HG03159 (cell line): ENCODE measurements at regions not wholly inside any gene's neighbourhood (a gene's known extent, or its start where the extent isn't known, plus 50 kb on each side); places are given as distances from the start of the nearest gene placed in this dataset.

Experiments used
- ATAC-seq: cut with Tn5 transposase; IDR thresholded peaks from one replicate; pipeline ENCODE4 v1.9.1; 2021; ENCODE audit warnings: mild to moderate bottlenecking, moderate library complexity; ENCODE audit not compliant: unreplicated experiment

DNA sequence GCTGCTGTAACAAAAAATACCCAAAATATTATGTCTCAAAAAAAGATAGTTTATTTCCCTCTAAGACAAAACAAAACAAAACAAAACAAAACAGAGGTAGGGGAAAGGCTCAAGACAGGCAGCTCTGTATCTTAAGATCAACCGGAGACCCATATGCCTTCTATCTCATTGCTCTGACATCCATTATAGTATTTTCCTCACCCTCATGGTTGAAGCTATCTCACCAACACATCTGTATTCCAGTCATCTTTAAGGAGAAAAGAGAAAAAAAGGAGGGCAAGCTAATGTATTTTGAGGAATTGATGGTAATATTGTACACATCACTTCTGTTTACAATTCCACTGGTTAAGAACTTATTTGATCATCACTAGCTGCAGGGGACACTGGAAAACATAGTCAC lies 239.7 kb downstream of the ICOS start:
- ATAC-seq, result no peak

DNA sequence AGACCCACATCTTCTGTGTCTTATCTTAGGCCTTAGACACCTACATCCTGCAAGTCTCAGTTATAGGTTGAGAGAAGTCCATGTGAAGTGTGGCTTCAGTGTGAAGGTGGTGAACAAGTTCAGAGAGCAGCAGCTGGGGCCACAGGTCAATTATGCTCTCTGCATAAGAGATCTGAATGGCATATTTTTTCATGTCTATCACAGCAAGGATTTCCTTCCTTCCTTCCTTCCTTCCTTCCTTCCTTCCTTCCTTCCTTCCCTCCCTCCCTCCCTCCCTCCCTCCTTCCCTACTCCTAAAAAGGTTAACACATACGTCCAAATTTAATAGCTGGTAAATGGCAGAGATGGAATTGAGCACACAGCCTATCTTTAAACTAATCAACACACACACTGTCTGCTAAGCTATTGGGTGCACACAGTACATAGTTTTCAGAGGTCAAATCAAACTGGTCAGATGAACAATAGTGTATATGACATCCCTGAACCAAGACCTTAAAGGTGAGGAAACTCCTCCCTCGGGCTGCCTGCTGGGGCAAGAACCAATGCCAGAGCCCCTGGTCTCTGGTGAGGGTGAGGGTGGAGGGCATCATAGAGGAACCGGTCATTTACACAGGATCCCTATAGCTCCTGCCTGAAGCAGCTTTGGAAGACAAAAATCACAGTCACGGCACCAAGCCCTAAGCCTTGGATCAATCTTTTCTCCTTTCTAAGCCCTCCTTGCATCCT lies 240.9 kb downstream of the ICOS start:
- peak; percentile 18 for ATAC-seq

DNA sequence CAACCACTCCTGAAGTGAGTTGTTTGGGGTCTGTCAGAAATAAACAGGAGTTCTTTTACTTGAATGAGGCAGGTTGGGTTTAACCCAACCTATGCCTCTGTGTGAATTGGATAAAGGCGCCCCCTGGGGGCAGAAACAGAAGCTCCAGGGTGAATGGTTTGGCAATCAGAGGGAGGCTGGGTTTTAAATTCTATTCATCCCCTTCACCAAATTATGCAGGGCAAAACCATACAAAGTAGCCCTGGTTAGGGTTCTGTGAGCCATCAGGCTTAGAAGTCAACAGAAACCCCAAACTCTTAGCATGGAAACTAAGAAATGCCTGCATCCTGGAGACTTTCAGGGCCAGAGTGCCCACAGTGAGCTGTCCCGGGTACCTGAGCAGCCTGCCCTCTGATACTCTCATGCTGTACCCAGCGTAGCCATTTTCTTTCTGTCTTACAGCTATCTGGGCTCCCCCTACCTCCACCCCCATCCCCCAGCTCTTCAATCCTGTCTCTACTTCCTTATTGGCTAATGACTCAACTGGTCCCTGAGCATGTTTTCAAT lies 241.5 kb downstream of the ICOS start:
- peak; percentile 79 for ATAC-seq

DNA sequence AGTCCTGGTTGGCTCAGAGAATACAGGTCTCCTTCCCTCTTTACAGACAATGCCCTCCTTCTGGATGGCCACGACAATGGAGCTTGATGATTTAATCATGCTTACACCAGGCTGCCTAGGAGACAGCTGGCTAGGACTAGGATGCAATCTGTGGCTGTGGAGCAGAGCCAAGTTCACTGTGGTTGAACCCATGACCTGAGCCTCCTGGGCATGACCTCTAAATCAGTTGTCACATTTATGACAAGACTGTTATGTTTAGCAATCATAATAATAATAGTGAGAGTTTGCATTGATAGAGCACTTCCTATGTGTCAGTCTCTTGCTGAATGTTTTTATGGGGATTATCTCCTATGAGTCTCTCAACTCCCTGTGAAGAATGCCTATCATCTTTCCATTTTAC lies 244.1 kb downstream of the ICOS start:
- ATAC-seq, result no peak

DNA sequence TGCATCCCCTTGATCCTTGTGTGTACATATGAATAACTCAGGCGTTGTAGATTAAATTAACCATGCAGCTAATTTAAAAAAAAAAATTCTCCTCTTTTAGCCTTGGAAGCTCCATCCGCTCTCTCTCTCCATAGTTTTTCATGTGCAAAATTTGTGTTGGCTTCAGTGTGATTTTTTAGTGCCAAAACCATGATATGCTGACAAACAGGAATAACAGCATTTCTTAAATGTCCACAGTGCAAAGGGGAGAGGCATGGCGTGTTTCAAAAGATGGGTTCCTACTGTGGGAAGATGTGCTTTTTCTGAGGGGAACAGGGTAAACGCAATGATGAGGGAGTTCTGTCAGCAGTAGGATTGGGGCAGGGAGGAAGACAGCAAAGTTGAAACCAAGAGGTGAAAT lies 247.0 kb downstream of the ICOS start:
- no peak for ATAC-seq

DNA sequence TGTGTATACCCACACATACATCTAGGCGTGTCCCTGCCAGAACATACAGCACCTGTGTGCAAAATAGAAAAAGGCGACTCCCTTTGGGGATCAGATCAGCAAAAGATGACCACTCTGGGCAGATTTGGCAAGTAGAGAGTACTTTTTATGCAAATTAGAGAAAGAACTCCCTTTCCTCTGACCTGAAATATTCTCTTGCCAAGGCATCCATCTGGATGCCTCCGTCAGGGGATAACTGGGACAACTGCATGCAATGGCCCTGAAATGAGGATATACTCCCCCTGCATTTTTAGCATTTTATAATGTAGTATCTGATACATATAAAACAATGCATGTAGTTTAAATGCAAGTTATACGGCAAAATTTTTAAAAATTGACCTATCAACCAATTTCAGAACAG lies 247.7 kb downstream of the ICOS start:
- ATAC-seq, result no peak

DNA sequence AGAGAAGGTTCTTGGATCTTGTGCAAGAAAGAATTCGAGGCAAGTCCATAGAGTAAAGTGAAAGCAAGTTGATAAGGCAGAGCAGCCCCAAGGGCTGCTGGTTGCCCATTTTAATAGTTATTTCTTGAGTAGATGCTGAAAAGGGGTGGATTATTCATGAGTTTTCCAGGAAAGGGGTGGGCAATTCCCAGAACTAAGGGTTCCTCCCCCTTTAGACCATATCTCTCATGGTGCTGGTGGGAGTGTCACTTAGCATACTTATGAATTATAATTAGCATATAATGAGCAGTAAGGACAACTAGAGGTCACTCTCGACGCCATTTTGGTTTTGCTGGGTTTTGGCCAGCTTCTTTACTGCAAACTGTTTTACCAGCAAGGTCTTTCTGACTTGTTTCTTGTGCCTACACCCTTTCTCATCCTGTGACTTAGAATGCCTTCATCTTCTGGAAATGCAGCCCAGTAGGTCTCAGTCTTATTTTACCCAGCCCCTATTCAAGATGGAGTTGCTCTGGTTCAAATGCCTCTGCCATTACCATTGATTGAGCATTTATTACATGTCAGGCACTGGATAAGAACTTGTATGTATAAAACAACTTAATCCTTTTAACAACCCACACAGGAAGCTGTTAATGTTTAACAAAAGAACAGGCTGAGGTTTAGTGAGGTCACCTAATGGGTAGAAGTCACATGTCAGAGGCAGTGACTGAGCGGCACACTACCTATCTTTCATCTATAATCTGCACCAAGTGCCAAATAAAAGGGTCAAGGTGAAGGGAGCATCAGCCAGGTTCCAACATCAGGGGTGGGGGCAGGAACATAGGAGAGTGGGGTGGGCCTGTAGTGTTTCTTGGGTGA lies 250.9 kb downstream of the ICOS start:
- no peak for ATAC-seq

DNA sequence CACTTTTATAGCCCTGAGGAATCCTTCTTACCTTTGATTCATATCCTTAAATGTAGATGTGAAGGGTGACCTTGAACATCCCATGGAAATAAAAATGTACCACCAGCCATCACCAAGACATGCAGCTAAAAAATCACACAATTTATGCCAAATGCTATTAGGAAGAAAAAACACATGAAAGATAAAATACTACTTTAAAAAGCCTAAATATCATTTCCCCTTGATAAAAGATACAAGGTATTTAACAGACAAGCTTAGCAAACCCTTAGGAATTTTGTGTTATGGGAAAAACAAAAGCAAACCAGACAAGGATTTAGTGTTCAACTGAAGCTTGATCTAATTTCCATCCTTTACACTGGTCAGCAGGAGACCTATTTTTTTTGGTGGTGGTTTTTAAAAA lies 255.0 kb downstream of the ICOS start:
- no peak for ATAC-seq

DNA sequence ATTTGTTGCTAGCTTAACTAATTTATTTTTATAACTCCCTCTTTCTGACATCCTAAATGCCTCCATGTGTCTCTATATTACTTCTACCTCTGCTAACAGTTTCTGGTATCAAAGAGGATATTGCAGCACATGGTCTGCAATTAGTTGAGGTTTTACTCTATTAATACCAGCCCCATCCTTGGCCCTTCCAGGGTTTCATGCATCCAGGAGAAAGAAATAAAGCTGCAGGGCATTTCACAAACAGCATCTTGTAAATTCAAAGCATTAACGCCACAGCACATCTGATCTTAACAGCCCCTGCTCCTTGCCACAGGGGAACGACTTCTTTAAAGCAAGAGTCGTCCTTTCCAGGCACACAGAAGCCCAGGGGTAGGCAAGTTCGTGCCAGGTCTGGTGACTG lies 258.9 kb downstream of the ICOS start:
- no peak for ATAC-seq

DNA sequence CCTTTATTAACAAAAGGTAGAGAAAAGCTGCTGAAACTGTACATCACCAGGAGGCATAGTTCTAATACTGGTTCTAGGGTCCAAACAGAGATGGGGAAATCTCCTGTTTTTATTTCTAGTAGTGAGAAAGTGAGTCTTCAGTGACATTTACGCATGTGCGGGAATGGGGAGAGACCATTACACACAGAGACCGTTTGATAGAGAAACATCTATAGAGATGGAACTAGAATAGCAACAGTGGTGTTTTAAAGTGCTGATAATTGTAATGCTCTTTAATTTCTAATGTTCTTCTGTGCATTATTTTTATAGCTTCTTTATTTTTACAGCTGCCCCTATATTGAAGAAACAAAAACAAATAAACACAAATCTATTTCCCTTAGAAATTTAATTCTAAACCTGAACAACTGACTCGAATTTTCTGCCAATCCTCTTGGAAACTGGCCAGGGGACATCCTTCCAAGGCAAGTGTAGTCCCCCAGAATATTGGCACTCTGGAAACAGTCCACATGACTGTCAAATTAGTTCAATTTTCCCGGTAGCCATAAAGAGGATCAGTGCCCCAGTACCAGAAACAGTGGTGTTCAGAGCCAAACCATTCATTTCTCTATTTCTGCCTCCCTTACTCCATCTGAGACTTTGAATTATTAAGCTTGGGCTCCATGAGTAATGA lies 260.9 kb downstream of the ICOS start:
- ATAC-seq, result no peak

DNA sequence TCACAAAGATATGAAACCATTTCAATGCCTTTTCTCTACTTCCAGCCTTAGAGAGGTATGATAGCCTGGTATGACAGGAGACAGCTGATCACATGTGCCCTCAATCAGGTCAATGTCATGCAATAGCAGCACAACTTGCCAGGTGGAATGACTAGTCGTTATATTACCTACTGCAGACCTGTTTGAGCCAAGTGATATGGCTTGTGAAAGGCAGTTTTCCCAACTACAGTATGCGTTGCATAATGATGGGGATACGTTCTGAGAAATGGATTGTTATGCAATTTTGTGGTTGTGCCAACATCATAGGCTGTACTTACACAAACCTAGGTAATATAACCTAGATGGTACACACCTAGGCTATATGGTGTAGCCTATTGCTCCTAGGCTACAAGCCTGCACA lies 262.8 kb downstream of the ICOS start:
- ATAC-seq, result no peak

DNA sequence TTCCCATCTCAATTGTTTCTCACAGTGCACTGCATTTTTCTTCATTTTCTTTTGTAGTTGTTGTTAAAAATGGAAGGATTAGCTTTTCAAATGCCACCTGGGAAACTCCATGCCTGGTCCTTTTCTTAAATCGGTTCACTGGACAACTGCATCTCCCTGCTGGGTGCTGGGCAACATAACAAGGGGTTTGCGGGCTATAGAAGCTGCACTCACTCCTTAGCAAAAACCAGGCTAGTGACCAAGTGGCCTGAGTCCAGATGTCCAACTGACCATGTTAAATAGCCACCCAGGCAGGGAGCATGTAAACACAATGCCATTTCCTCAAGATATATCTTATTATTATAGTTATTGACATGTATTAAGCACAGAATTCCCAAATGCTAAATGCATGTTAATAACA lies 264.9 kb downstream of the ICOS start:
- ATAC-seq, result no peak

DNA sequence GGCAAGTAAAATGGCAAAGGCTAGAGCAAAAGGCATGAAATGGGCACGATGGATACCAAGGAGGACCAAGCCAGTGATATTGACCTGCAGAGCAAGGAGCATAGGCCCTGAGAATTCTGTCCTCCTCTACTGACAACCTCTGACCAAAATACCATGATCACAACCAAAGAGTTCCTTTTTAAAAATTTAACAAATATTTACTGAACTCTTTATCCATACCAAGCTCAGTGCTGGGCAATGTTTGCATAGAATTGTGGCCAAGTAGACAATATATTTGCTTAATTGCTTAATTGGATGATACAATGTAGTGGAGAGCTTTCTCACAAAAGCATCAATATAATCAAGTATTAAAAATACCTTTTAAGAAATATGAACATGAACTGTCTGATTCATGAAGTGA lies 265.7 kb downstream of the ICOS start:
- no peak for ATAC-seq

DNA sequence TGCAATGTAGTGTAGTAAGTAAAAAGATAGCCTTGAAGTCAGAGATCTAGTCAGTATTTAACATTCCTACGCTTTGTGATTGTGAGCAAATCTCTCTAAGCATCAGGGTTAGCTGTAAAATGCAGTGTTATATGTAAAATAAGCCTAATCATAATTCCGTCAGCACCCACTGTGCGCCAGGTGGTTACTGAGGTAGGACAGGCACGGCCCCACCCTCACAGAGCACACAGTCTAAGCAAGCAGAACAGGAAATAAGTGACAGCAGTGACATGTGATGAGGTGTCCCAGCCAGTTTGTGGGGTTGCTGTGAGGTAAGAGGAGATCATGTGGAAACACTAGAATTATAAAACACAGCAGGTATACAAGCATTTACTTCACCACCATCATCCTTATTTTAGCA lies 267.1 kb downstream of the ICOS start:
- no peak for ATAC-seq

DNA sequence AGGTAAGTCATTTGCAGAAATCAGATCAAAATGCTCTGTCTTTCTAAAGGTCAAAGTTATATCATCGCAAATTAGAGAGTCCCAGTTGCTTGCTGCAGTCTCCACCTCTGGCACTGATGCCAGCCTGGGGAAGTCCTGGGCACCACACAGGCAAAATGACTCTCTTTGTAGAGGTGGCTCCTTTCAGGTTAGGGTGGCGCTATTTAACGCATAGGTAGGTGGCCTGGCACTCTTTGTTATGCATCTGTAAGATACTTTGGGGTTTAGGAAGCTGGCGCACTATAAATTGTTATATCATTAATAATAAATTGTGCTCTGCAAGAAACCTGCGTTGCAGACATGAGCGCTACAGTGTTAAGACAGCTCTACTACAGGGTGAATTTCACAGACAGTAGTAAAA lies 268.5 kb downstream of the ICOS start:
- no peak for ATAC-seq

DNA sequence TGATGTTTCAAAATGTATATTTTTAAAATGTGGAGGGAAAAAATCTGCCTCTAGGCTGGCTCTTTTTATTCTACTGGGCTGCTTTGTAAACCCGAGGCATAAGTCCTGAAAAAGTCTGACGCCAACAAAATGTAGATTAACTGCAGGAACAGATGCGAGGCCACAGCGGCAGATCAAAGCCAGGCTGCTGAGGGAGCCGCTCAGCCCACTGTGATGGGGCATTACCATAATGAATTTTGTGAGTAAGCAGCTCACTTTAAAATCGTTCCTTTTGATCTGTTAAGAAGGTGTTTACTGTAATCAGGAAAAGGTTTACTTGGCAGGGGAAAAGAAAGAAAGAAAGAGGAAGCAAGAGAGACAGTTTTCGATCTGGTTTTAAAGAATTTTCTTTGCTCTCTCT lies 269.0 kb downstream of the ICOS start:
- no peak for ATAC-seq

DNA sequence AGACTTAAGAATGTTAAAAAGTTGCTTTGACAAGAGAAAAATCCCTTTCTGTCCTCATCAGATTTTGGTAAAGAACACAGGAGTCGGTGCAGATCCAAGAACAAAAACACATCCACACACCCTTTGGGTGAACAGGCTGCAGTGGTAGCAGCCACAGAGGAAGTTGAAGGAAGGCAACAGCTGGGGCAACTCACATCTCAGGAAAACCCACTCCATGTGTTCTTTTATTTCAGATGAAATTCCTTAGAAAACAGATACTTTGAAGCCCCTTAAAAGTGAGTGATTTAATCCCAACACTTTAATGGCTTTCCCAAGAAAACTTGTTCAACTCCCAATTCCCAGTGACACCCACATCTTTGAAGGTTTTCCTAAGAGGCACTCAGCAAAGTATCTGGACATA lies 271.3 kb downstream of the ICOS start:
- ATAC-seq, result no peak

DNA sequence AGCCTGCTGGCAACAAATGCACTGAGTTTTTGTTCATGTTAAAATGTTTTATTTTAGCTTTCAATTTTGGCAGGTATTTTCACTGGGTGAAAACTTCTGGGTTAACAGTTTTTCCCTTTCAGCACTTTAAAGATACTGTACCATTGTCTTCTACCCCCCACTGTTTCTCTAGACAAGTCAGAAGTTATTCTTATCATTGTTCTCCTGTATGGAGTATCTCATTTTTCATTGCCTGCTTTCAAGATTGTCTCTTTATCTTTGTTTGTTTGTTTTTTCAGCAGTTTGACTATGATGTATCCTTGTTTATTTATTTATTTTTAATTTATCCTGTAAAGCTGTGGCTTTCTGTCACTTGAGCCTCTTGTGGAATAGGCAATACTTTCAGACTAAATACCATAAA lies 277.0 kb downstream of the ICOS start:
- ATAC-seq, result no peak

DNA sequence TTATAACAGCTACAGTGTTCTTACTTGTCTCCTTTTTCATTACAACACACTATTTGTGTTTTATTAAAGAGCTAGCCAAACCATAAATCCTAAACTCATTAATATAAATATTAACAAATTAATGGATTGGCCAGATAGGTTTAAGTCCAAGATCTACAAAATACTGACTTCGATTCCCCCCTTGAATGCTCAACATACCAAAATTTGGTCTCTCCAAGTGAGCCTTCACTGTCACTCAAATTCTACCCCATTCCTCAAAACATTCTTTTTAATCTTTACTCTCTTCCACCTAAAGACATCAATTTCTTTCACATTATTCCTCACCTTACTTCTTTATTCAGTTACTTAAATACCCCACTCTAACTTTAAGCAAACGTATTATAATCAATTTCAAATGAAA lies 281.5 kb downstream of the ICOS start:
- no peak for ATAC-seq

DNA sequence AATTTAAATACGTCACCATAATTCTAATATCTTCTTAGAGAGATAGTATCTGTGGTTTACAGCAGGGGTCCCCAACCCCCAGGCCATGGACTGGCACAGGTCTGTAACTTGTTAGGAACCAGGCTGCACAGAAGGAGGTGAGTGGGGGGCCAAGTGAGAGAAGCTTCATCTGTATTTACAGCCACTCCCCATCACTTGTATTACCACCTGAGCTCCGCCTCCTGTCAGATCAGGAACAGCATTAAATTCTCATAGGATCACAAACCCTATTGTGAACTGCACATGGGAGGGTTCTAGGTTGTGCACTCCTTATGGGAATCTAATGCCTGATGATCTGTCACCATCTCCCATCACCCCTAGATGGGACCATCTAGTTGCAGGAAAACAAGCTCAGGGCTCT lies 282.6 kb downstream of the ICOS start:
- ATAC-seq, result no peak

DNA sequence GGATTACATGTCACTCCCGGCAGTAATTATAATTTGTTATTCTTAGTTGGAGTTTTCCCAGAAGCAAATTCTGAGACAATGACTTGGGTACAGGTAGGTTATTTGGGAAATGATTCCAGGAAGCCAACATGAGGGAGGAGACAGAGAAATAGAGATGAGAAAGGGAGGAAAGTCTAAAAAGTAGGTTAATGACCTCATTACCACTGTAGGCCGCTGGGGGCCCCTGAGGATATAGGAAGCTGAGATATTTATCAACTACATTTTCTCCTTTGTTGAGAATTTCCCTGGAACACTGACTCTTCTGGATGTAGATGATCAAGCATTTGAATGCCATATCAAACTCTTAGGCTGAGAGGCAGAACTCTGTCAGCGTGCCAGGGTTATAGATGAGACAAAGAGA lies 284.3 kb downstream of the ICOS start:
- ATAC-seq, result no peak

DNA sequence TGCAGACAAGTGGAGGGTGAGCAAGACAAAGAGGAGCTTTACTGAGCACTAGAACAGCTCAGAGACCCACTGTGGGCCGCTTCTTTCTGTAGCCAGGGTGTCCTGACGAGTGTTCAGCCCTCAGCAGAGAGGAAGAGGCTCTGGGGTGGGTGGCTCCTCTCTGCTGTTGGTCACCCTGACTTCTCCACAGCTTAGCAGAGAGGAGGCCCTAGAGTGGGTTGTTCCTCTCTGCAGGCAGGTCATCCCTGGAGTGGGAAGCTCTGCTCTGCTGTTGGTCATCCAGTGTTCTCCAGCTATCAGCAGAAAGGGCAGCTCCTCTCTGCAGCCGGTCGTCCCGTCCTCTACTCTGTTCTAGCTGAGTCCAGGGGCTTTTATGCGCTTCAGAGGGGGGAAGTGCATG lies 286.5 kb downstream of the ICOS start:
- no peak for ATAC-seq
